Pancreas (tissue), 10 donors: ENCODE measurements at regions not wholly inside any gene's neighbourhood (a gene's known extent, or its start where the extent isn't known, plus 50 kb on each side); places are given as distances from the start of the nearest gene placed in this dataset.

ENCODE experiments used
- ATAC-seq, 4 donors: fragments of 200-7000 bp; cut with Tn5 transposase; one replicate each; pipeline versions ENCODE4 v1.8.0 to v1.9.1; 2020; ENCODE audit warnings: mild to moderate bottlenecking in 4 of 4, moderate library complexity in 4 of 4
- DNase-seq, 6 donors: peaks; one replicate each; pipeline ENCODE4 v3.0.0-alpha.2; 2020
- FAIRE-seq: peaks from 2 replicates; lab custom pipeline; 2012; peaks lifted over from hg19 to GRCh38; lab: Jason Lieb, UNC
- H3K27ac ChIP-seq, 4 donors: fragments of 200-600 bp; sonication (generic); 1 replicate in 3 of 4; 2 replicates in 1 of 4; pipeline versions ENCODE4 v1.5.0 to v1.8.0; 2020
- H3K27me3 ChIP-seq, 4 donors: fragments of 200-600 bp; one replicate each; pipeline ENCODE4 v1.8.0; 2021
- H3K36me3 ChIP-seq, 3 donors: fragments of 200-600 bp; sonication (generic) in 1 of 3; one replicate each; pipeline versions ENCODE4 v1.5.0 to v1.8.0; 2020 to 2021
- H3K4me1 ChIP-seq, 3 donors: fragments of 200-600 bp; one replicate each; pipeline ENCODE4 v1.8.0; 2021
- H3K4me3 ChIP-seq, 4 donors: fragments of 200-600 bp; sonication (generic) in 2 of 4; one replicate each; pipeline versions ENCODE4 v1.5.0 to v1.8.0; 2020 to 2021
- H3K9me3 ChIP-seq, 4 donors: fragments of 200-600 bp; one replicate each; pipeline ENCODE4 v1.8.0; 2021
- CTCF ChIP-seq, 4 donors: fragments of 200-600 bp; sonication (generic) in 3 of 4; IDR thresholded peaks; one replicate each; pipeline versions ENCODE4 v1.5.0 to v1.8.0; 2021; ENCODE audit warnings: antibody characterized with exemption in 4 of 4
- WGBS, 2 donors: extraction: QIAGEN DNeasy Blood & Tissue Kit; methylation state at CpG; one replicate each; pipeline ENCODE4 v1.1.7; 2013; 5-methylcytosine and 5-hydroxymethylcytosine counted together
- intact Hi-C, 3 donors: fragments of 100-400 bp; cut with DNase I; formaldehyde crosslinking; loops; one replicate each; pipeline versions ENCODE4 v1.11.1 to v1.14.2; 2022
- donor health status: healthy with polysubstance abuse.
- donor health status: DM: no; HTN: no; CAD: no; lungs with moderate emphysema.
- donor health status: DM: no; HTN: no; CAD: no.
- donor health status: control.
- donor health status: control.
- donor health status: Bipolar disorder and iron deficiency.
- donor health status: DM: yes; HTN: yes; CAD: no.
- donor health status: DM: no; HTN: no; CAD: no.
- donor health status: DM: no; HTN: no; CAD: no.
- donor health status: DM: yes; HTN: yes; CAD: no.

GRCh38 chr10:2813286-2813685 is 254.1 kb upstream of the PFKP start:
- 34 to 43% methylated on average over 8 of the region's 8 CpGs for WGBS, 2 donors
- no peak for TF ChIP-seq CTCF (IDR thresholded peaks at IDR 0.05)
- Histone ChIP-seq H3K4me1 (no peaks in the 10 kb centered on the region), H3K27me3 (no peaks in the 10 kb centered on the region), H3K4me3 (no peak overlapping the region), H3K27ac (no peak overlapping the region), H3K36me3 (no peaks in the 10 kb centered on the region), H3K9me3 (no peaks in the 10 kb centered on the region)
- DNase-seq (no peak), FAIRE-seq (no peak), ATAC-seq (no peak)
- intact Hi-C loops = no loop called here

- WGBS, 2 donors = 66 to 87% methylated on average over 3 of the region's 3 CpGs
- H3K9me3 ChIP-seq = no peaks in the 10 kb centered on the region
- intact Hi-C loops = no loop called here
- H3K36me3 ChIP-seq = no peaks in the 10 kb centered on the region
- DNase-seq (no peak), ATAC-seq (no peak), FAIRE-seq (no peak)
- no peaks in the 10 kb centered on the region for H3K4me1 ChIP-seq
- no peak overlapping the region for H3K27ac ChIP-seq
- no peak overlapping the region for H3K4me3 ChIP-seq
- no peak for TF ChIP-seq CTCF (IDR thresholded peaks at IDR 0.05)
- H3K27me3 ChIP-seq = no peaks in the 10 kb centered on the region
These were observed 254.7 kb upstream of the PFKP start for GRCh38 chr10:2812631-2813030.

GRCh38 chr10:2800178-2800577 is 267.2 kb upstream of the PFKP start:
- Histone ChIP-seq H3K36me3 (no peaks in the 10 kb centered on the region), H3K27ac (no peak overlapping the region), H3K27me3 (peaks cover 0 to 4% (median 2%) of the 10 kb centered on the region in 4 donors), H3K9me3 (no peaks in the 10 kb centered on the region), H3K4me3 (no peak overlapping the region), H3K4me1 (no peaks in the 10 kb centered on the region)
- 16 to 17% methylated on average over 5 of the region's 5 CpGs for WGBS, 2 donors
- FAIRE-seq (no peak), ATAC-seq (no peak), DNase-seq (no peak)
- intact Hi-C loops = no loop called here
- no peak for TF ChIP-seq CTCF (IDR thresholded peaks at IDR 0.05)

GRCh38 chr10:2798336-2799022 is 268.9 kb upstream of the PFKP start:
- no peak for FAIRE-seq
- no peaks in the 10 kb centered on the region for H3K36me3 ChIP-seq
- no peak overlapping the region for H3K4me3 ChIP-seq
- intact Hi-C loops = no loop called here
- peaks cover 0 to 4% (median 3%) of the 10 kb centered on the region in 4 donors for H3K27me3 ChIP-seq
- no peaks in the 10 kb centered on the region for H3K9me3 ChIP-seq
- TF ChIP-seq CTCF (IDR thresholded peaks at IDR 0.05) = no peak
- no peak for ATAC-seq
- WGBS, 2 donors = 30 to 47% methylated on average over 4 of the region's 4 CpGs
- DNase-seq = no peak
- no peaks in the 10 kb centered on the region for H3K4me1 ChIP-seq
- H3K27ac ChIP-seq = no peak overlapping the region

GRCh38 chr10:2791774-2792443 is 275.4 kb upstream of the PFKP start:
- H3K4me1 ChIP-seq = no peaks in the 10 kb centered on the region
- H3K4me3 ChIP-seq = no peak overlapping the region
- intact Hi-C loops = no loop called here
- ATAC-seq = no peak
- WGBS, 2 donors = 60 to 73% methylated on average over 3 of the region's 3 CpGs
- no peaks in the 10 kb centered on the region for H3K36me3 ChIP-seq
- H3K27me3 ChIP-seq = peaks cover 0 to 3% (median 0%) of the 10 kb centered on the region in 4 donors
- FAIRE-seq = no peak
- no peak for DNase-seq
- H3K27ac ChIP-seq = no peak overlapping the region
- TF ChIP-seq CTCF (IDR thresholded peaks at IDR 0.05) = no peak
- no peaks in the 10 kb centered on the region for H3K9me3 ChIP-seq
